ENCODE measurements at regions not wholly inside any gene's neighbourhood (a gene's known extent, or its start where the extent isn't known, plus 50 kb on each side); places are given as distances from the start of the nearest gene placed in this dataset.

- TF ChIP-seq CTCF (IDR thresholded peaks at IDR 0.05; ENCODE audit: low read depth, low read length) (no peak), POLR2A (IDR thresholded peaks at IDR 0.05; ENCODE audit: extremely low read depth, insufficient read length) (no peak), MYC (IDR thresholded peaks at IDR 0.05; ENCODE audit: low read depth, low read length) (no peak)
Measured at GRCh38 chr7:111640416-111640815, 78.1 kb upstream of the IMMP2L start.

All from NB4 (cell line).